Central memory CD8-positive, alpha-beta T cell (primary cell): ENCODE measurements at regions not wholly inside any gene's neighbourhood (a gene's known extent, or its start where the extent isn't known, plus 50 kb on each side); places are given as distances from the start of the nearest gene placed in this dataset.
"Not testable (repeated sequence)": the region's sequence is repeated elsewhere in the genome, so short reads cannot be mapped to it uniquely, and the experiment has no call there.

ENCODE experiments used
- ATAC-seq: fragments of 150-1000 bp; cut with Tn5 transposase; replicated peaks from 2 replicates; pipeline ENCODE4 v1.10.0; 2022; ENCODE audit warnings: mild to moderate bottlenecking, moderate FRiP score, moderate number of reproducible peaks; ENCODE audit not compliant: poor library complexity, severe bottlenecking; ENCODE audit errors: extremely low read depth
- DNase-seq, 2 donors: peaks; one replicate each; pipeline ENCODE4 v3.0.0; 2021; ENCODE audit warnings: low spot score in 2 of 2
- H3K27ac Mint-ChIP-seq: one replicate; pipeline ENCODE4 v1.8.0; 2022; ENCODE audit warnings: low read depth, mild to moderate bottlenecking, moderate library complexity, mixed read lengths
- H3K27me3 Mint-ChIP-seq: one replicate; pipeline ENCODE4 v1.8.0; 2022; ENCODE audit warnings: mixed read lengths
- H3K36me3 Mint-ChIP-seq: one replicate; pipeline ENCODE4 v1.8.0; 2022; ENCODE audit warnings: mild to moderate bottlenecking, moderate library complexity, mixed read lengths; ENCODE audit not compliant: insufficient read depth
- H3K4me1 Mint-ChIP-seq: one replicate; pipeline ENCODE4 v1.8.0; 2022; ENCODE audit warnings: mixed read lengths
- H3K4me3 Mint-ChIP-seq: one replicate; pipeline ENCODE4 v1.8.0; 2022; ENCODE audit warnings: mild to moderate bottlenecking, moderate library complexity, mixed read lengths
- H3K9me3 Mint-ChIP-seq: one replicate; pipeline ENCODE4 v1.8.0; 2022; ENCODE audit warnings: mixed read lengths

GRCh38 chr17:21573961-21574610, 118.2 kb upstream of the KCNJ18 start:
- ATAC-seq (peak; percentile 43), DNase-seq (no peak)
- Mint-ChIP-seq H3K4me3 (peak overlapping the region; percentile 54), H3K27ac (no peak overlapping the region), H3K36me3 (peaks cover 5% of the 10 kb centered on the region), H3K9me3 (no peaks in the 10 kb centered on the region), H3K4me1 (peaks cover 6% of the 10 kb centered on the region), H3K27me3 (peaks cover 30% of the 10 kb centered on the region)

DNA sequence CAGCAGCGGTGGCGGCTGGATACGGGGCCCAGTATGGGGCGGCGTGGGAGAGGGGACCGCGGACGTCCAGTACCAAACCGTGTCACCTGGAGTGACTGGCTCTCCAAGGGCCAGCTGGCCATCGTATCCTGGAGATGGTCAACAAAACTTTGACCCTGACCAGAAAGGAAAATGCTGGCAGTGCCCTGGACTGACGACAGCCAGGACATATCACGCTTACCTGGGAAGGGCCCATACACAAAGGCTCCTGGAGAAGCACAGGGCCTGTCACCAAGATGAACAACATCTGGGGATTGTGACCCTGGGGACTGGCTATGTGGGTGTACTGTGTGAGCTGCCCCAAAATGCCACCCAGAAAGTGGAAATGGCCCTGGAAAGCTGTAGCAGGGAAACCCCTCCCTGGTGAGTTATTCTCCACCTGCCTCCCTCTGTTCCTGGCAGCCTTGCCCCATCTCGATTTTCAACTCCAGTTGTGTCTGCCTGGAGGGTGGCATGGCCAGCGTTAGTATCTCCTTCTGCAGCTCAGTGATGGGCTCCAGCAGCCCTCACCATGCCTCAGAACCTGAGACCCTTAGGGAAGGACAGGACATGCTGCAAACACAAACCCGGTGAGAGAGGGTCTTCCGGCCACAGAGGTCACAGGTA, 117.6 kb upstream of the KCNJ18 start:
- Mint-ChIP-seq H3K27me3 (peaks cover 24% of the 10 kb centered on the region), H3K4me3 (peak overlapping the region; percentile 54)
- H3K27ac Mint-ChIP-seq, H3K36me3 Mint-ChIP-seq, ATAC-seq, H3K9me3 Mint-ChIP-seq, DNase-seq, H3K4me1 Mint-ChIP-seq: not testable (repeated sequence)

DNA sequence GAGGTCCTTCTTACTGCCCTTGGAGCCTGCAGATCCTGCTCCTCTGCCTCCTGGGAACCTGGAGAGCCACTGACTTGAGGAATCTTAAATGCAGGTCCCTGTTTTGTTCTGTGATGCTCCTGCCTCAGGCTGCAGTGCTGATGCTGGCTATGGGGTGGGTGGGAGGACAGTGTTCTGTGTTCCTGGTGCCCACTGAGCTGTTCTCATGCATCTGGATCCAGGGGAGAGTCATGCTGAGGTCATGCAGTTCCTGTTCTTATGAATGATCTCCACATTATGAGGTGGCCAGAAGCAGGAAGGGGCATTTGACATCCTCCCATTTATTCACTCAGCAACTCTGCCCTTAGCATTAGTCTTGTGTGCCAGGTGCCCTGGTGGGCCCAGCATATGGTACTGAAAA, 113.5 kb upstream of the KCNJ18 start:
- not testable (repeated sequence) for H3K4me3 Mint-ChIP-seq, DNase-seq, ATAC-seq, H3K9me3 Mint-ChIP-seq, H3K4me1 Mint-ChIP-seq, H3K36me3 Mint-ChIP-seq, H3K27me3 Mint-ChIP-seq, H3K27ac Mint-ChIP-seq

- Mint-ChIP-seq H3K27ac (no peak overlapping the region), H3K9me3 (no peaks in the 10 kb centered on the region), H3K27me3 (peaks cover 46% of the 10 kb centered on the region), H3K36me3 (no peaks in the 10 kb centered on the region), H3K4me3 (no peak overlapping the region), H3K4me1 (no peaks in the 10 kb centered on the region)
- ATAC-seq (no peak), DNase-seq (no peak)
Measured at GRCh38 chr17:21592774-21593173, 99.5 kb upstream of the KCNJ18 start.

DNA sequence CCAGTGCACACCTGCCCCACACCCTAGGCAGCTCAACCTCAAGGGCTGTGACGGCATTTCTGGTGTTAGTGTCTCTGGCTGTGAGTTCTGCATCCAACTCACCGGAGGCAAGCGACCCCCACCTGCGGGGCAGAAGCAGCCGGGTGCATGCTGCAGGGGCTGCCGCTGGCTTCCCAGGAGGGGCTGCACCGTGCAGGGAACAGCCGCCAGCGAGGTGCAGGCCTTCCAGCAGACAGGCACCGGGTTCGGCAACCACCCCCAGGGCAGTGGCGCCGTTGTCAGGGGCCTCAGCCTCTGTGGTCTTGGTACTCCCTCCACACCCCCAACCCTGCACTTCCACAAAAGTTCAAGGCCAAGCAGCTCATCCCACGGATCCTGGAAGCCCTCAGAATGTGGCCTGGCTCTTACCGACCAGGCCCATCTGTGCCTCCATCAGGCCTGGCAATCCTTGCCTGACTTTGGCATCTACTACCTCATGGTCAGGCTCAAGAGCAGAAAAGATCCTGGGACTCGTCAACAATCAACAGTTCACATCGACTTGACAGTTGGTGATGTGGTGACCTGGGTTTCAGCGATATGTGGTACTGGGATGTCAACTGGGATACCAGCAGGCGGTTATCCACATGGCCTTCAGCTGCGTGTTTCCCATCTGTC, 98.7 kb upstream of the KCNJ18 start:
- not testable (repeated sequence) for H3K4me3 Mint-ChIP-seq, H3K9me3 Mint-ChIP-seq, H3K27ac Mint-ChIP-seq, ATAC-seq, H3K36me3 Mint-ChIP-seq, H3K4me1 Mint-ChIP-seq
- DNase-seq = peak in 1 of 2 donors; percentile 8
- H3K27me3 Mint-ChIP-seq = peaks cover 46% of the 10 kb centered on the region

- H3K4me1 Mint-ChIP-seq = no peaks in the 10 kb centered on the region
- no peaks in the 10 kb centered on the region for H3K9me3 Mint-ChIP-seq
- H3K27ac Mint-ChIP-seq = no peak overlapping the region
- peaks cover 54% of the 10 kb centered on the region for H3K27me3 Mint-ChIP-seq
- DNase-seq (no peak), ATAC-seq (no peak)
- H3K36me3 Mint-ChIP-seq = no peaks in the 10 kb centered on the region
- no peak overlapping the region for H3K4me3 Mint-ChIP-seq
Measured at GRCh38 chr17:21595086-21595485, 97.2 kb upstream of the KCNJ18 start.

DNA sequence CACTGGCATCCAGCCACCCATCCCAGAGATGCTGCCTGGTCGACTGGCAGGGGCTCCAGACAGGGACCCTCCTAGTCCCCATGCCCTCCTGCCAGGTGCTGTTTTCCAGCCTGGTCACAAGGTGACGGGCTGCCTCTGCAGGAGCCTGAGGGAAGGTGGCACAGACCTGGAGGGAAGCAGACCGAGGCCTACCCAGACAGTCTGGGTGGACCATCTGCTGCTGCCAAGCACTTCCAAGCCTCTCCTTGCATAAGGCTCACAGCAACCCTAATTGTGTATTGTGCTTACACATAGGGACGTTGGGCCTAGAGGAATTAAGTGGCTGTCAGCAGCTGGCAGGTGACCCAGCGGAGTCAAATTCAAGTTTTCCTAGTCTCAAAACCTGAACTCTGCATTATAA, 90.1 kb upstream of the KCNJ18 start:
- Mint-ChIP-seq H3K4me1 (no peaks in the 10 kb centered on the region), H3K4me3 (no peak overlapping the region), H3K27ac (no peak overlapping the region), H3K9me3 (no peaks in the 10 kb centered on the region), H3K27me3 (peaks cover 40% of the 10 kb centered on the region), H3K36me3 (no peaks in the 10 kb centered on the region)
- ATAC-seq (no peak), DNase-seq (no peak)

DNA sequence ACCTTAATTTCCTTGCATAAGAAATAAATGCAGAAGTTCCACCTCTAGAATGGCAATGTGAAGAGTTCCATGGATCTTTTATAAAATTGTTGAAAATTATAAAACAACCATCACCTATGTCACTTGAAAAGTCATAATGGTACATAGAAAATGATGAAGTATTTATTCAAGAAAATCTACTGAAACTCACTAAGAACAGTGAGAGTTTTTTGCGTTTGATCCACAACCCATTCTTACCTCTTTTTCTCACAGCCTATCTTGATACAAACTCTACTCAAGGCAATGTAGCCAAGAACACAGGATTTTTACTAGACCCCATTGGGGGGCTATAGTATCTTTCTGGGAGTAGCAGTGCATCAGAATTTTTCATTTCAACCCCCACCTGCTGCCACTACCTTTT, 89.0 kb upstream of the KCNJ18 start:
- not testable (repeated sequence) for H3K4me3 Mint-ChIP-seq, H3K9me3 Mint-ChIP-seq, ATAC-seq, H3K4me1 Mint-ChIP-seq, H3K36me3 Mint-ChIP-seq, H3K27ac Mint-ChIP-seq, DNase-seq
- peaks cover 28% of the 10 kb centered on the region for H3K27me3 Mint-ChIP-seq

- H3K4me3 Mint-ChIP-seq, H3K36me3 Mint-ChIP-seq, H3K9me3 Mint-ChIP-seq, H3K27ac Mint-ChIP-seq, DNase-seq, H3K4me1 Mint-ChIP-seq, ATAC-seq: not testable (repeated sequence)
- peaks cover 41% of the 10 kb centered on the region for H3K27me3 Mint-ChIP-seq
Measured at GRCh38 chr17:21611443-21611842, 80.9 kb upstream of the KCNJ18 start.

- ATAC-seq, H3K27ac Mint-ChIP-seq, H3K9me3 Mint-ChIP-seq, H3K4me3 Mint-ChIP-seq, DNase-seq, H3K4me1 Mint-ChIP-seq, H3K36me3 Mint-ChIP-seq: not testable (repeated sequence)
- H3K27me3 Mint-ChIP-seq = peaks cover 41% of the 10 kb centered on the region
Measured at GRCh38 chr17:21612123-21613070, 79.9 kb upstream of the KCNJ18 start.

GRCh38 chr17:21613071-21613429, 79.3 kb upstream of the KCNJ18 start:
- Mint-ChIP-seq H3K27me3 (peaks cover 41% of the 10 kb centered on the region), H3K4me1 (no peaks in the 10 kb centered on the region), H3K36me3 (no peaks in the 10 kb centered on the region), H3K4me3 (no peak overlapping the region), H3K9me3 (no peaks in the 10 kb centered on the region), H3K27ac (no peak overlapping the region)
- ATAC-seq (no peak), DNase-seq (no peak)

DNA sequence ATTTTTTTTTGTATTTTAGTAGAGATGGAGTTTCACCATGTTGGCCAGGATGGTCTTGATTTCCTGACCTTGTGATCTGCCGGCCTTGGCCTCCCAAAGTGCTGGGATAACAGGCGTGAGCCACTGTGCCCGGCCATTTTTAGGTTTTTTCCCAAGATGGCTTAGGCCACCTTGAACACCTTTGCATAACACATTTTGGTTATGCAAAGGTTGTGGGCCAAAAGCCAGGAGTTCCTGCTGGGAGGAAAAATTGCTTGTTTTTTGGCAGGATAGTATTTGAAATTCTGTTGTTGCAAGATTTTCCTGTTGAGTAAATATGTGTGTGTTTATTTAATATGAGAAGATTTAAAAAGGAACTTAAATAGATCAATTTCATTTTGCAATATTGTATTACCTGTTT, 65.3 kb upstream of the KCNJ18 start:
- H3K4me3 Mint-ChIP-seq, H3K9me3 Mint-ChIP-seq, DNase-seq, H3K36me3 Mint-ChIP-seq, H3K27ac Mint-ChIP-seq, H3K4me1 Mint-ChIP-seq, ATAC-seq, H3K27me3 Mint-ChIP-seq: not testable (repeated sequence)
